HL-60 (cell line): ENCODE measurements at regions not wholly inside any gene's neighbourhood (a gene's known extent, or its start where the extent isn't known, plus 50 kb on each side); places are given as distances from the start of the nearest gene placed in this dataset.

Experiments
- GABPA ChIP-seq: IDR thresholded peaks from 2 replicates; pipeline ENCODE4 v1.6.1; 2012; ENCODE audit warnings: low read depth
- POLR2AphosphoS5 ChIP-seq: IDR thresholded peaks from 2 replicates; pipeline ENCODE4 v1.6.1; 2012; ENCODE audit warnings: low read depth
- SPI1 ChIP-seq: IDR thresholded peaks from 2 replicates; pipeline ENCODE4 v1.6.1; 2012; ENCODE audit warnings: low read depth, mild to moderate bottlenecking, borderline replicate concordance
- TF ChIP-seq, protein P1 (sequence below): IDR thresholded peaks from one replicate; pipeline ENCODE4 v1.5.1; 2011; ENCODE audit warnings: low read length, control low read depth, inconsistent platforms; ENCODE audit not compliant: insufficient read depth
- TF ChIP-seq, protein P2 (sequence below): IDR thresholded peaks from 2 replicates; pipeline ENCODE4 v1.6.1; 2012; ENCODE audit warnings: low read depth; ENCODE audit not compliant: insufficient replicate concordance

DNA sequence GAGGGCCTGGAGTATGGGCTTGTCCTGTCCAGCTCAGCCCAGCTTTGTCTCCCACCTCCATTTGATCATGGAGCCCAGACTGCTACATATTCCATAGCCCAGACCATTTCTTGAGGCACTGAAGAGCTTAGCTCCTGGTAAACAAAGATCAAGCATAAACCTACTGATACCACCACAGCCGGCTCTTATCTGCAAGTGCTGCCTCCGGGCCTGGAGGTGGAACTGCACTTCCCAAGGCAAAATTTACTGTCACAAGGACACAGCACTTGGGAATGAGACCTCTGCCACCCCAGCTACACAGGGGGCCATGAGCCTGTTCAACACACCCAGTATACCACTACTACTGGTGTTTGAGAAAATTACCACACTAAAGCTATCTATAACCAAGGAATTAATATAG is 53.7 kb upstream of the PLSCR5 start:
- TF ChIP-seq, protein P1, sequence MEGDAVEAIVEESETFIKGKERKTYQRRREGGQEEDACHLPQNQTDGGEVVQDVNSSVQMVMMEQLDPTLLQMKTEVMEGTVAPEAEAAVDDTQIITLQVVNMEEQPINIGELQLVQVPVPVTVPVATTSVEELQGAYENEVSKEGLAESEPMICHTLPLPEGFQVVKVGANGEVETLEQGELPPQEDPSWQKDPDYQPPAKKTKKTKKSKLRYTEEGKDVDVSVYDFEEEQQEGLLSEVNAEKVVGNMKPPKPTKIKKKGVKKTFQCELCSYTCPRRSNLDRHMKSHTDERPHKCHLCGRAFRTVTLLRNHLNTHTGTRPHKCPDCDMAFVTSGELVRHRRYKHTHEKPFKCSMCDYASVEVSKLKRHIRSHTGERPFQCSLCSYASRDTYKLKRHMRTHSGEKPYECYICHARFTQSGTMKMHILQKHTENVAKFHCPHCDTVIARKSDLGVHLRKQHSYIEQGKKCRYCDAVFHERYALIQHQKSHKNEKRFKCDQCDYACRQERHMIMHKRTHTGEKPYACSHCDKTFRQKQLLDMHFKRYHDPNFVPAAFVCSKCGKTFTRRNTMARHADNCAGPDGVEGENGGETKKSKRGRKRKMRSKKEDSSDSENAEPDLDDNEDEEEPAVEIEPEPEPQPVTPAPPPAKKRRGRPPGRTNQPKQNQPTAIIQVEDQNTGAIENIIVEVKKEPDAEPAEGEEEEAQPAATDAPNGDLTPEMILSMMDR, result no peak
- TF ChIP-seq POLR2AphosphoS5 (no peak), GABPA (no peak), SPI1 (no peak)
- TF ChIP-seq, protein P2, sequence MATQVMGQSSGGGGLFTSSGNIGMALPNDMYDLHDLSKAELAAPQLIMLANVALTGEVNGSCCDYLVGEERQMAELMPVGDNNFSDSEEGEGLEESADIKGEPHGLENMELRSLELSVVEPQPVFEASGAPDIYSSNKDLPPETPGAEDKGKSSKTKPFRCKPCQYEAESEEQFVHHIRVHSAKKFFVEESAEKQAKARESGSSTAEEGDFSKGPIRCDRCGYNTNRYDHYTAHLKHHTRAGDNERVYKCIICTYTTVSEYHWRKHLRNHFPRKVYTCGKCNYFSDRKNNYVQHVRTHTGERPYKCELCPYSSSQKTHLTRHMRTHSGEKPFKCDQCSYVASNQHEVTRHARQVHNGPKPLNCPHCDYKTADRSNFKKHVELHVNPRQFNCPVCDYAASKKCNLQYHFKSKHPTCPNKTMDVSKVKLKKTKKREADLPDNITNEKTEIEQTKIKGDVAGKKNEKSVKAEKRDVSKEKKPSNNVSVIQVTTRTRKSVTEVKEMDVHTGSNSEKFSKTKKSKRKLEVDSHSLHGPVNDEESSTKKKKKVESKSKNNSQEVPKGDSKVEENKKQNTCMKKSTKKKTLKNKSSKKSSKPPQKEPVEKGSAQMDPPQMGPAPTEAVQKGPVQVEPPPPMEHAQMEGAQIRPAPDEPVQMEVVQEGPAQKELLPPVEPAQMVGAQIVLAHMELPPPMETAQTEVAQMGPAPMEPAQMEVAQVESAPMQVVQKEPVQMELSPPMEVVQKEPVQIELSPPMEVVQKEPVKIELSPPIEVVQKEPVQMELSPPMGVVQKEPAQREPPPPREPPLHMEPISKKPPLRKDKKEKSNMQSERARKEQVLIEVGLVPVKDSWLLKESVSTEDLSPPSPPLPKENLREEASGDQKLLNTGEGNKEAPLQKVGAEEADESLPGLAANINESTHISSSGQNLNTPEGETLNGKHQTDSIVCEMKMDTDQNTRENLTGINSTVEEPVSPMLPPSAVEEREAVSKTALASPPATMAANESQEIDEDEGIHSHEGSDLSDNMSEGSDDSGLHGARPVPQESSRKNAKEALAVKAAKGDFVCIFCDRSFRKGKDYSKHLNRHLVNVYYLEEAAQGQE, result no peak
